ENCODE measurements at regions not wholly inside any gene's neighbourhood (a gene's known extent, or its start where the extent isn't known, plus 50 kb on each side); places are given as distances from the start of the nearest gene placed in this dataset.

- 85 to 87% methylated on average over 5 of the region's 5 CpGs for WGBS, 2 donors
- H3K27ac ChIP-seq: no peak overlapping the region
- H3K36me3 ChIP-seq: no peaks in the 10 kb centered on the region
- H3K9me3 ChIP-seq: no peaks in the 10 kb centered on the region
- H3K4me1 ChIP-seq: peaks cover 4 to 33% (median 14%) of the 10 kb centered on the region in 3 donors
- intact Hi-C loops (cut with DNase I): no loop called here
- H3K27me3 ChIP-seq: no peaks in the 10 kb centered on the region
- TF ChIP-seq CTCF (IDR thresholded peaks at IDR 0.05) (no peak), POLR2A (IDR thresholded peaks at IDR 0.05) (no peak)
- DNase-seq: no peak
- no peak overlapping the region for H3K4me3 ChIP-seq
Observed at GRCh38 chr9:108185613-108186012, 670.2 kb downstream of the ACTL7B start.

- intact Hi-C loops (cut with DNase I): no loop called here
- Histone ChIP-seq H3K27me3 (no peaks in the 10 kb centered on the region), H3K9me3 (no peaks in the 10 kb centered on the region), H3K36me3 (no peaks in the 10 kb centered on the region), H3K4me3 (no peak overlapping the region), H3K4me1 (peaks cover 4 to 37% (median 14%) of the 10 kb centered on the region in 3 donors), H3K27ac (peak overlapping the region in 3 of 4 donors; percentile 13 to 51 (median 39))
- no peak for DNase-seq
- TF ChIP-seq POLR2A (IDR thresholded peaks at IDR 0.05): no peak
- peak in 1 of 6 experiments; percentile 15 for TF ChIP-seq CTCF (IDR thresholded peaks at IDR 0.05)
- WGBS, 2 donors: 31 to 33% methylated on average over 2 to 3 of the region's 3 CpGs
Observed at GRCh38 chr9:108184941-108185340, 670.8 kb downstream of the ACTL7B start.

- WGBS, 2 donors: 82 to 83% methylated on average over 3 of the region's 3 CpGs
- H3K4me1 ChIP-seq: peaks cover 4 to 37% (median 14%) of the 10 kb centered on the region in 3 donors
- DNase-seq: no peak
- H3K9me3 ChIP-seq: no peaks in the 10 kb centered on the region
- no peaks in the 10 kb centered on the region for H3K27me3 ChIP-seq
- no peaks in the 10 kb centered on the region for H3K36me3 ChIP-seq
- H3K27ac ChIP-seq: no peak overlapping the region
- no peak overlapping the region for H3K4me3 ChIP-seq
- intact Hi-C loops (cut with DNase I): no loop called here
- TF ChIP-seq CTCF (IDR thresholded peaks at IDR 0.05) (no peak), POLR2A (IDR thresholded peaks at IDR 0.05) (no peak)
Observed at GRCh38 chr9:108184009-108184408, 671.8 kb downstream of the ACTL7B start.

- no peak overlapping the region for H3K4me3 ChIP-seq
- H3K27me3 ChIP-seq: no peaks in the 10 kb centered on the region
- no peak for DNase-seq
- peak overlapping the region in 2 of 4 donors; percentile 34 to 37 for H3K27ac ChIP-seq
- H3K4me1 ChIP-seq: peaks cover 4 to 37% (median 14%) of the 10 kb centered on the region in 3 donors
- intact Hi-C loops (cut with DNase I): no loop called here
- H3K9me3 ChIP-seq: no peaks in the 10 kb centered on the region
- TF ChIP-seq CTCF (IDR thresholded peaks at IDR 0.05): no peak
- no peak for TF ChIP-seq POLR2A (IDR thresholded peaks at IDR 0.05)
- WGBS, 2 donors: 22 to 41% methylated on average over 4 of the region's 5 CpGs
- no peaks in the 10 kb centered on the region for H3K36me3 ChIP-seq
Observed at GRCh38 chr9:108182950-108183381, 672.8 kb downstream of the ACTL7B start.

- Histone ChIP-seq H3K27ac (peak overlapping the region in 2 of 4 donors; percentile 34 to 37), H3K4me3 (no peak overlapping the region), H3K36me3 (no peaks in the 10 kb centered on the region), H3K27me3 (no peaks in the 10 kb centered on the region), H3K4me1 (peaks cover 4 to 37% (median 14%) of the 10 kb centered on the region in 3 donors), H3K9me3 (no peaks in the 10 kb centered on the region)
- no peak for DNase-seq
- intact Hi-C loops (cut with DNase I): no loop called here
- no peak for TF ChIP-seq POLR2A (IDR thresholded peaks at IDR 0.05)
- no peak for TF ChIP-seq CTCF (IDR thresholded peaks at IDR 0.05)
- 58 to 81% methylated on average over 8 of the region's 8 CpGs for WGBS, 2 donors
Observed at GRCh38 chr9:108182270-108182669, 673.5 kb downstream of the ACTL7B start.
